SKM-1 treated with dmso at 0.1 percent for 144 hours (cell line): ENCODE measurements at regions not wholly inside any gene's neighbourhood (a gene's known extent, or its start where the extent isn't known, plus 50 kb on each side); places are given as distances from the start of the nearest gene placed in this dataset.

Source experiments
- DNase-seq: peaks from one replicate; lab custom pipeline; 2025; ENCODE audit not compliant: unreplicated experiment; lab: John Stamatoyannopoulos, UW

- no peak for DNase-seq
Observed at GRCh38 chr2:43039376-43040080, 186.9 kb downstream of the ZFP36L2 start.

GRCh38 chr2:43038696-43039094 lies 187.7 kb downstream of the ZFP36L2 start:
- DNase-seq = no peak

GRCh38 chr2:43038034-43038695 lies 188.2 kb downstream of the ZFP36L2 start:
- no peak for DNase-seq

GRCh38 chr2:43035922-43036321 lies 190.5 kb downstream of the ZFP36L2 start:
- no peak for DNase-seq

- no peak for DNase-seq
Observed at GRCh38 chr2:43034921-43035320, 191.5 kb downstream of the ZFP36L2 start.

- DNase-seq = no peak
Observed at GRCh38 chr2:43034242-43034619, 192.2 kb downstream of the ZFP36L2 start.

- DNase-seq = no peak
Observed at GRCh38 chr2:43033466-43034241, 192.8 kb downstream of the ZFP36L2 start.

GRCh38 chr2:43033016-43033270 lies 193.5 kb downstream of the ZFP36L2 start:
- no peak for DNase-seq

GRCh38 chr2:43032213-43033015 lies 194.0 kb downstream of the ZFP36L2 start:
- no peak for DNase-seq

GRCh38 chr2:43031471-43032212 lies 194.8 kb downstream of the ZFP36L2 start:
- DNase-seq = no peak

GRCh38 chr2:43030551-43031307 lies 195.7 kb downstream of the ZFP36L2 start:
- no peak for DNase-seq

GRCh38 chr2:43029186-43029585 lies 197.2 kb downstream of the ZFP36L2 start:
- no peak for DNase-seq

GRCh38 chr2:43028188-43028587 lies 198.2 kb downstream of the ZFP36L2 start:
- no peak for DNase-seq

GRCh38 chr2:43027097-43027873 lies 199.1 kb downstream of the ZFP36L2 start:
- DNase-seq = no peak

- no peak for DNase-seq
Observed at GRCh38 chr2:43026426-43027096, 199.8 kb downstream of the ZFP36L2 start.

GRCh38 chr2:43025709-43026295 lies 200.6 kb downstream of the ZFP36L2 start:
- DNase-seq = no peak

GRCh38 chr2:43024515-43025011 lies 201.8 kb downstream of the ZFP36L2 start:
- DNase-seq = peak; percentile 11
